ENCODE measurements at regions not wholly inside any gene's neighbourhood (a gene's known extent, or its start where the extent isn't known, plus 50 kb on each side); places are given as distances from the start of the nearest gene placed in this dataset.

- no peak for DNase-seq (ENCODE audit: low read depth)
Observed at GRCh38 chr18:75158465-75159237, 50.3 kb downstream of the PTGR3 start.

DNA sequence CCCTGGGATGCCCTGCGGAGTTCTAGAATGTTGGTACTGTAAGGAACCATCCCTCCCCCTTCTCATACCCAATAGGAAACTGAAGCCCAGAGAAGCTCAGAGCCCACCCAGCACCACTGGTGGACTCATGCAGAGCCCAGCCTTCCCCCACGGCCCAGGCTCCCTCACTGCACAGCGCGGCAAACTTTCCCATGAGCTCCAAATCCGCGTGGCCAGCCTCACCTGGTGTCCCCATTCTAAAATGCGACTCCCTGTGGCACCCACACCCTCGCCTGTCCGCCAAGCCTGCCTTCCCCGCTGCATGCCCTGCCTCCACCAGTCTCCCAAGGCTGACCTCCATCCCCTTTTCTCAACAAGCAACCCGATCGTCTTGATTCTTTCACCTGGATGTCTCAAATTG, 51.1 kb downstream of the PTGR3 start:
- DNase-seq (ENCODE audit: low read depth) = no peak

GRCh38 chr18:75157381-75157780, 51.6 kb downstream of the PTGR3 start:
- no peak for DNase-seq (ENCODE audit: low read depth)

GRCh38 chr18:75156831-75157230, 52.1 kb downstream of the PTGR3 start:
- no peak for DNase-seq (ENCODE audit: low read depth)

DNA sequence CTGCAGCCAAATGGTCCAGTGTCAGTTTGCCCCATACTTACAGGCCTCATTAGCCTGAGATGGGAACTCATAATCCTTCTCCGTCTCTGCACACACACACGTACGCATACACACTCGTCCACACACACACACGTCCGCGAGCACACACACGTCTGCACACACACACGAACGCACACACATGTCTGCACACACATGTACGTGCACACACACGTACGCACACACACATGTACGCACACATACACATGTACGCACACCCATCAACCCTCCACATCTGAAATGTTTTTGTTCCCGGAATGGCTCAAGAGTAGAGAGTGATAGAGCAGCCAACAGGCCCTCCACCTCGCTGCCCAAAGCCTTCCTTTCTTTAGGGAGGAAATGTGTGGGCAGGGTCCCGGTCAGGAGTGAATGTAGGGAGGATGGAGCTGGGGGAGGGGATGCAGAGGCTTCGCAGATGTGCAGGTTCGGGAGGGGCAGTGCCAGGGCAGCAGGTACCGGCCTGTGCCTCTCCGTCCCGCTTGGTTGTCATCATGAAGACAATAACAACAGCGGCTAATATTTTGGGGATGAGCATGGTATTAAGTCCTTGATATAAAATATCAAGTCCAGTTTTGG, 52.7 kb downstream of the PTGR3 start:
- no peak for DNase-seq (ENCODE audit: low read depth)

- DNase-seq (ENCODE audit: low read depth) = no peak
Observed at GRCh38 chr18:75154997-75155396, 53.9 kb downstream of the PTGR3 start.

DNA sequence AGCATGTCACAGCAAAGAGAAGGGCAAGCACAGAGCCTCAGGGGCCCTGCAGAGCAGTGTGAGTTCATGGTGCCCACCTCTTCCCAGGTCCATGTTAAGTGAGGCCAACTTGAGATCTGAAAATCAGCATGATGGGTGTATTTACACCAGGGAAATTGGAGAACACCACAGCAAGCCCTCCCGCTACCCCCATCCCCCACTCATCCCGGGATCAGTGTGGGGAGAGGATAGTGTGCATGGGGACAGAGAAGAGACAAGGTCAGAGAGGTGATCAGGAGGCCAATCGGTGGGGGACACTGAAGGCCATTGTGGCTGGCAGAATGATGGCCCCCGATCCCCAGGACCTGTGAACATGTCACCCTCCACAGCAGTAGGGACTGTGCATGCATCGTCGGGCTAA, 54.7 kb downstream of the PTGR3 start:
- no peak for DNase-seq (ENCODE audit: low read depth)

DNA sequence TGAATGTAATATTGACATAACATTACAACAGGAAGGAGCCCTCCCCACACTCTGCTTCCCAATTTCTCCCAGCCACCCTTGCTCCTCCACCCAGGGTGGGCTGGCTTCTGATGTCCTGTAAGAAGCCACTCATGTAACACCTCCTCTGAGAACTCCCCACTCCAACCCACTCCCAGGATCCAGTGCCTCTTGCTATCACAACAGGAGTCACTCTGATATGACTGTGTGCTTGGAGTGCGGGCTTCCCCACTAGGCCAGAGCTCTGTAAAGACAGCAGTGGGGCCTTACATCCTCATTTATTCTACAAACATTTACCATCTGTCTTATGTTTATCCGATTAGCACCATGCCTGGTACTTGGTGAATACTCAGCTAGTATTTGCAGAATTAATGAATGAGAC, 65.1 kb downstream of the PTGR3 start:
- DNase-seq (ENCODE audit: low read depth) = no peak

GRCh38 chr18:75142677-75143076, 66.3 kb downstream of the PTGR3 start:
- DNase-seq (ENCODE audit: low read depth) = no peak

DNA sequence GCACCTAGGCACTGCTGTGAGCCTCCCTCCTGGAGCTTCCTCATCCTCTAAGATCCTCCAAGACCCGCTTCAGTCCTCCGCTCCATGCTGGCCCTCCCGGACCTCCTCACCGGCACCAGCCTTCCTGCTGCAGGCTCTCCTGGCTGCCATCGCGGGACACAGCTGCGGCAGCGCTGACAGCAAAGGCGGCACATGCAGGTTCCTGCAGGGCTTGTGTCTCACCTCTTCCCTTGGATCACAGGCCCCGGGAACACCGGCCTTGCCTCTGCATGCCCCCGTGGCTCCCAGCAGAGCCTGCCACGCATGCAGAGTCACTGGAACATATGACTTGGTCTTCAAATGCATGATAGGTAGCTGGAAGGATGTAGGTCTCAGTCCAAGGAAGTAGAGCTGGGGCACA, 67.2 kb downstream of the PTGR3 start:
- no peak for DNase-seq (ENCODE audit: low read depth)

GRCh38 chr18:75141166-75141565, 67.8 kb downstream of the PTGR3 start:
- DNase-seq (ENCODE audit: low read depth) = no peak

GRCh38 chr18:75140296-75140695, 68.6 kb downstream of the PTGR3 start:
- DNase-seq (ENCODE audit: low read depth) = no peak

DNA sequence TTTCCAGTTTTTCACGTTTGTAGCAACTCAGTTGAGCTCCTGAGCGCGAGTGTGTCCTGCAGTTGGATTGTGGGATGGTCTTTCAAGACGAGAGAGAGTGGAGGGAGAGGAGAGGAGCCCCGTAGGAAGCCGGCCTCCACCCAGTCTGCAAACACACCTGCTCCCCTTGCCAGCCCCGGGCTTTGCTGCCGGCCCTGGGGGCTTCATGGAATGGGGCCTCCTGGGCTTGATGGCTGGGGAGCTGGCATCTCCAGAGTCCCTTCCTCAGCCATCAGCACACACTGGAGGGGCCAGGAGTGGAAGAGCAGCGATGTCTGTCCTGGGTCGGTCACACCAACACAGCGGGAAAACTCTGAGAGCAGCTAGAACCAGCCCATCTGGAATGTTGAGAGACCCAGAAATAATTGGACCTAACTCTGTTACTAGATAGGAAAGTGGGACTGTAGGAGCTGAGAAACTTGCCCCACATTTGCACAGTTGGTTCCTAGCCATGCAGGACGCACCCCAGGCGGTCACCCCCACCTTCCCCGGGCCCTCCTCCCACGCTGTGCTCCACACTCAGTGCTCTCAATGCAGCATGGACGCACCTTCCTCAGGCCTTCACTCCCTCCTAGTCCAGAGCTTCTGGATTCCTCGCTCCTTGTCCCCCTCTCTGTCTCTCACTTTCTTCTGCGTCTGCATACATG, 69.6 kb downstream of the PTGR3 start:
- no peak for DNase-seq (ENCODE audit: low read depth)

GRCh38 chr18:75137346-75137877, 71.5 kb downstream of the PTGR3 start:
- no peak for DNase-seq (ENCODE audit: low read depth)

- no peak for DNase-seq (ENCODE audit: low read depth)
Observed at GRCh38 chr18:75135158-75135725, 73.7 kb downstream of the PTGR3 start.

DNA sequence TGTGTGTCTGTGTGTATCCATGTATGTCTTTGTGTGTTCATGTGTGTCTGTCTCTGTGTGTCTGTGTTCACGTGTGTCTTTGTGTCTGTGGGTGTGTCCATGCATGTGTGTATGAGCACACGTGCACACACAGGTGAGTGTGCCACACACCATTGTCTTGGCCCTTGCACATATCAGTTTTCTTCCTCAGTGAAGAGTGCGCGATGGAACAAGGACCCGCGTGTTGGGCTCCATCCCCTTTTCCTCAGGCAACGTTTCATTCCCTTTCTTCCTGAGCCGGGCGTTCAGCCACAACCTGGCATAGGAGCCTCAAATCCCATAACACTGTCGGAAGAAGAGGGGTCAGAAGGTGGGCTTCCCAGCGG, 74.3 kb downstream of the PTGR3 start:
- no peak for DNase-seq (ENCODE audit: low read depth)

- DNase-seq (ENCODE audit: low read depth) = no peak
Observed at GRCh38 chr18:75133721-75134610, 75.0 kb downstream of the PTGR3 start.

DNA sequence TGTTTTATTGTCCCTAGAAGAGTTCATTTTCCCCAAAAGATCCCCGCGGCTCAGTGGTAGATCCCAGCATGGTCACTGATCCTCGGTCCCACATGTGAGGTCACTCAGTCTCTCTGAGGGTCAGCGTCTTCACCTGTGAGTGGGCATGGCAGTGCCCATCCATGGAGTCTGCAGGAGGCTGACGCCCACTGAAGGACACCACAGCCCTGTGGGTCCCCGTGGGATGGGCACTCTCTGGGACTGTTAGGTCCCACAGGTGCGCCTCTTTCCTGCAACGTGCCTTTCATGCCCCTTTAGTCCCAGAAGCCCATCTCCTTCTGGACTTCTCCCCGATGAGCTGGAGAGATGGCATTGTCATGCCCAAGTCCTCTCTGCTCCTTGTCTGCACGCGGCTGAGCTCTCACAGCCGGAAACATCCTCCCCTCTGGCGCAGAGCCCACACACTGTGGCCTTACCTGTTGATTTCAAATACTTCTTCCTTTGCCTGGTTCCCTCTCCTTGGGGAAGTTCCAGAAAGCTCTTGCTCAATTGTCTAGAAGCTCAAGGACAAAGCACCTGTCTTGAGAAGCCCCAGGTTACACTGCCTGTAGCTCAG, 75.9 kb downstream of the PTGR3 start:
- no peak for DNase-seq (ENCODE audit: low read depth)

DNA sequence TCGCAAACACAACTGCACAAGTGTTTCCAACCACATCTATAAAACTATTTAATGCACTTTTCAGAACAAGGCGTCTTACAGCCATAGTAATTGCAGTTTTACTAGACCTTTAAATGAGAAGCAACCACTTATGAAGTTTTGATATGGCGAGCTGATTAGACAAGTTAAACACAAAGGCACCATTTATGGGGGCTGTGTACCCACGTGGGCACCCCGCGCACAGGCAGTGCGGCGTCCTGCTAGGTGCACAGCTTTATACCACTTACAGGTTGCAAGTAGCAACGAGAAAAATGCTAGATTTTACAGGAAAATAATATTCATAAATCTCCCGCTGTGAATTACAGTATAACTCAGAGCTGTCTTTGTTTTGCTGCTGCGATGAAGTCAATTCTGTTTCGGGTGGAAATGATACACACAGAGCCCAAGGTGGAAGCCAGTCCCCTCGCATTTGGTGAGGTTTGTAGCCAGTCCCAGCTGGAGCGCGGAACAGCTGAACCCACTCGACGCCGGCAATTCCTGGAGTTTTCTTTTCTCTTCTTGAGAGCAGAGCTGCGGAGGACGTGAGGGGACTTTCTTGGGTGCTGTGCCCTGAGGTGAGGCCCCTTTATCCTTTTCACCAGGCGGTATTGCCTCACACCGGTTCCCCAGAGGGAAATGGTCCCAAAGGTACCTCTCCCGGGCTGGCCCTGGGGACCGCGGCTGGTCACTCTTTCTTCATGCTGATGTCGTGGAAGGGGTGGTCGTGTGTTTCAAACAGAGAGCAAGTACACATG, 76.7 kb downstream of the PTGR3 start:
- DNase-seq (ENCODE audit: low read depth) = no peak

- peak; percentile 4 for DNase-seq (ENCODE audit: low read depth)
Observed at GRCh38 chr18:75131381-75132000, 77.4 kb downstream of the PTGR3 start.

Measured in ELR (cell line).